T47D (cell line): ENCODE measurements at regions not wholly inside any gene's neighbourhood (a gene's known extent, or its start where the extent isn't known, plus 50 kb on each side); places are given as distances from the start of the nearest gene placed in this dataset.
"Not testable (repeated sequence)": the region's sequence is repeated elsewhere in the genome, so short reads cannot be mapped to it uniquely, and the experiment has no call there.

Source experiments
- DNase-seq, 2 experiments: peaks; one replicate each; pipeline versions ENCODE4 v3.0.0 to v3.0.0-alpha.2; 2011 to 2012; ENCODE audit warnings: low read depth in 1 of 2, low spot score in 1 of 2
- JUND ChIP-seq: IDR thresholded peaks from 2 replicates; pipeline ENCODE4 v1.6.1; 2012; ENCODE audit warnings: low read depth
- in situ Hi-C: cut with HindIII; loops from 2 replicates; pipeline ENCODE4 v1.10.0; 2016; ENCODE audit warnings: low sequenced_read_pairs, low pct_unique_long_range_greater_than_20kb

GRCh38 chr2:126978333-126978732, 79.6 kb downstream of the TEX51 start:
- in situ Hi-C loops: no loop called here
- no peak for DNase-seq
- no peak for TF ChIP-seq JUND

- DNase-seq: no peak
- in situ Hi-C loops: no loop called here
- TF ChIP-seq JUND: no peak
Observed at GRCh38 chr2:126979039-126980003, 80.6 kb downstream of the TEX51 start.

- no peak for TF ChIP-seq JUND
- in situ Hi-C loops: no loop called here
- no peak for DNase-seq
Observed at GRCh38 chr2:126981476-126981875, 82.8 kb downstream of the TEX51 start.

- no peak for DNase-seq
- in situ Hi-C loops: no loop called here
- TF ChIP-seq JUND: no peak
Observed at GRCh38 chr2:126982935-126983334, 84.2 kb downstream of the TEX51 start.

GRCh38 chr2:126986631-126987187, 88.0 kb downstream of the TEX51 start:
- in situ Hi-C loops: no loop called here
- no peak for TF ChIP-seq JUND
- DNase-seq: no peak

- no peak for DNase-seq
- in situ Hi-C loops: no loop called here
- no peak for TF ChIP-seq JUND
Observed at GRCh38 chr2:126988482-126988881, 89.8 kb downstream of the TEX51 start.

GRCh38 chr2:126989064-126989463, 90.4 kb downstream of the TEX51 start:
- DNase-seq, in situ Hi-C loops: not testable (repeated sequence)

GRCh38 chr2:126990200-126990599, 91.5 kb downstream of the TEX51 start:
- no peak for DNase-seq
- in situ Hi-C loops: no loop called here
- TF ChIP-seq JUND: no peak

- no peak for TF ChIP-seq JUND
- no peak for DNase-seq
- in situ Hi-C loops: no loop called here
Observed at GRCh38 chr2:126990605-126991532, 92.2 kb downstream of the TEX51 start.

- TF ChIP-seq JUND: no peak
- in situ Hi-C loops: no loop called here
- DNase-seq: no peak
Observed at GRCh38 chr2:126994340-126994777, 95.7 kb downstream of the TEX51 start.

GRCh38 chr2:126995621-126996377, 97.1 kb downstream of the TEX51 start:
- TF ChIP-seq JUND: no peak
- in situ Hi-C loops: no loop called here
- no peak for DNase-seq

GRCh38 chr2:126996378-126996699, 97.6 kb downstream of the TEX51 start:
- in situ Hi-C loops: no loop called here

More at GRCh38 chr2:126996378-126996699, 97.6 kb downstream of the TEX51 start:
- DNase-seq: no peak
- no peak for TF ChIP-seq JUND
